ENCODE measurements at regions not wholly inside any gene's neighbourhood (a gene's known extent, or its start where the extent isn't known, plus 50 kb on each side); places are given as distances from the start of the nearest gene placed in this dataset.
A peak's percentile ranks its signal among the peaks of the same experiment; 100 is the strongest.

DNA sequence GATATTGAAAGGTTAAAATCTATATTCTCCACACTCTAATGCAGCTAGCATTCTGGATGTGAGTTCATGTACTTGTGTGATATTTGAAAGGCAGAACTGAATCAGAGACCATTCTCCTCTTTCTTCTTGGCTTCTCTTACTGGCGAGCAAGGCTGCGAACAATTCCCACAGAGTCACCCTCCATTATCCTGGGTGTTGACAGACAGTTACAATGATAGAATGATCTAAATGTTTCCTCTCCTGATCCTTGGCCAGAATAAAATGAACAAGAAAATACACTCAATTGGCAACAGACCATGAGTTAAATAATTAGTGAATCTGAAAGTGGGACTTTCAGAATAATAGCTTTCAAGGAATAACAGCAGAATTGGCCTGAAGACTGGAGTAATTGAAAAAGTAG, 342.8 kb downstream of the RAPGEF2 start:
- no peak for DNase-seq

DNA sequence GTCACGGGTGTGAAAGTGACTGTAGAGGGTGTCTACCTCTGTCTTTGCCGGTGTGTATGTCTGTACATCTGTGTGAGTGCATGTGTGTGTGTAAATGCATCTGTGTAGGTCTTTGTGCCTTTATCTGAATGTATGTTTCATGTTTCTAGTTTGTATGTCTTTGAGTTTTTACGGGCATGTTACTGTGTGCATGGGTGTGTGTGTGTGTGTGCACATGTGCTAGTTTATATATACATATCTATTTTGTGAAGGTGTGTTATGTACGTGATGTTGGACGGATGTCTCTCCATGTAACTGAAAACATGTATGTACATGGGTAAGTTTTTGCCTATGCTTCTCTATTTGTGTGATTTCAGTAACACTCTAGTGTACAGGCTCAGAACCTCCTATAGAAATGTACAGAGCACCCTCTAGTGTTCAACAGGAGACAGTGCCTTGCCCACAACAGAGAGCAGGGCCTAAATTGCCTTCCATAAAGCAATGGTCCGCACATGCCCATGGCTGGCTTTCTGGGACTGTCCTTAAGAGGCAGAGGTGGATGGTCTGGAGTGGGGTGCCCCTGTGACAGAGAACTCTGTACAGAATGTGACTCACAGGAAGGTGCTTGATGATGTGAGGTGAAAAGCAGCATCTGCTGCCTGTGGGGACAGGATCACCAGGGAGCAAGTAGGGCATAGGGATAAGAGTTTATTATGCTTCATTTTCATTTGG, 343.5 kb downstream of the RAPGEF2 start:
- DNase-seq = peak; percentile 52

DNA sequence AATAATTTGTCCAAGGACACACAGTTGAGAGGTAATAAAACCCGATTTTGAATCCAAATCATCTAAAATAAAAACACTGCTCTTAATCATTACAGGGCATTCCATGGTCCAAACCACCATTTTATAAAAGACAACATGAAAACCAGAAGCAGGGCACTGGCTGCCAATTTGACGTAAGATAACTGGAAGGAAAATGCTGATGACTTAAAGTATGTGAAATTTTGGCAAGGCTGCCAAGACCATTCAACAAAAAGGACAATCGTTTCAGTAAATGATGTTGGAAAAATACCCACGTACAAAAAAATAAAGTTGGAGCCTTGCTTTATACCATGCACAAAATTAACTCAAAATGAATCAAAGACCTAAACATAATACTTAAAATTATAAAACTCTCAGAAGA, 344.4 kb downstream of the RAPGEF2 start:
- DNase-seq = no peak

DNA sequence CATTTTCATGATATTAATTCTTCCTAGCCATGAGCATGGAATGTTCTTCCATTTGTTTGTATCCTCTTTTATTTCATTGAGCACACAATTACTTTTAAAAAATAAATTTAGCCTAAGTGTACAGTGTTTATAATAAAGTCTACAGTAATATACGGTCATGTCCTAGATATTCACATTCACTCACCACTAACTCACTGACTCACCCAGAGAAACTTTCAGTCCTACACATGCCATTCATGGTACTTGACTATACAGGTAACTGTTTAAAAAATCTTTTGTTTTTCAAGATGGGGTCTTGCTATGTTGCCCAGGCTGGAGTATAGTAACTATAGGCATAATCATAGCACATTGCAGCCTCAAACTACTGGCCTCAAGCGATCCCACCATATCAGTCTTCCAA, 348.1 kb downstream of the RAPGEF2 start:
- no peak for DNase-seq

DNA sequence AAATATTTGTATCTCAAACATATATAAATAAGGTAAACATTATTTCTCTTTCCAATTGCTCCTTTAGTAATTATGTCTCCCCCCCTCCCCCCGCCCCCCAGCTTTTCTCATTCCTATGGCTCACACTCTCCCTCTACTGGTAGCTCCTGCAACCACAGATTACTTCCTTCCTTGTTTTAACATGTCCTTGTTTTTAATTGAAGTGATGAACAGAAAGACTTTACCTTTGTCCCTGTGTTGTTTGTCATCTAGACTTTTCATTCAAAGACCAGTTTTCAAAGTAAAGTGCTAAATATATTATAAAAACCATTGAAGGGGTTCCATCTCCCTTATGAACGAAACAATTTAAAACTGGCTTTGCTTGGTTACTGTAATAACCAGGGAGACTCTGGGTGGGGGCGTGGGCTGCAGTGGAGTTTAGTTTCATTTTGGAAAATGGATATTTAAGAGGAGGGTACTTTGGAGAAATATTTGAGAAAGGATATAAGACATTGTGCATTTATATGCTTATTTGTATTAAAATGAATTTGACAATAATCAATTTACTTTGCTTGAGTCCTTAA, 352.9 kb downstream of the RAPGEF2 start:
- DNase-seq = no peak

DNA sequence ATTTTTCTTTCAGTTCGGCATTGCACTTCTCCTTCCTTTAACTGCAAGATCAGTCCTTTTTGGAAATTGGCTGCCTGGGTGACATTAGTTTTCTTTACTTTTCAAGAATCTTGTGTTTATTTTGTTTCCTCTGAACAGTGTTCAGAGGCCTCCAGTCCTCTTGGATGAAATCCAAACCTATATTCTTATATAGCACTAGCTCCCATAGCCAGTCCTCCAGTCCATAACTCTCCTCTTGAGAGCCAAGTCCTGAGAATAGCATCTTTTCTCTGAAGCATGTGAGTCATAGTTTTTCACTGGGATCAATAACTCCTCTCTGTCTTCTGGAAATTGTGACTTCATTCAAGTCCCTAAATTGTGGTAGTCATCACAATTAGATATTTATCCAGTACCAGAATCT, 357.5 kb downstream of the RAPGEF2 start:
- DNase-seq = no peak

DNA sequence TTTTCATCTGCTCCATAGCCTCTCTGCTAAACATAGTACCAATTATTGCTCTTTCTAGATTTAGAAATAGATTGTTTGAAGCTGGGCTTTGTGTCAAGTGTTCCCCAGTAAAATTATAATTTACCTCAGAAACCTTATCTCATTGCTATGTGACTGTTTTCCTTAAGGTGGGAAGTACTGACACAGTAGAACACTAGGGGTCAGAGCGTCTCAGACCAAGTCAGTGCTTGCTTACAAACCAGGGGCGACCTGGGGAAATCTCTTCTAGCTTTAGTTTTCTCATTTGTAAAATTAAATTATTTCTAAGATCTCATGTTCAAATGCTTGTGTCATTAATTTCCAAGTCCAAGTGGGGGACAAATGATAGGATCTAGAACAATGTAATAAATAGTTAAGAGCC, 360.4 kb downstream of the RAPGEF2 start:
- no peak for DNase-seq

DNA sequence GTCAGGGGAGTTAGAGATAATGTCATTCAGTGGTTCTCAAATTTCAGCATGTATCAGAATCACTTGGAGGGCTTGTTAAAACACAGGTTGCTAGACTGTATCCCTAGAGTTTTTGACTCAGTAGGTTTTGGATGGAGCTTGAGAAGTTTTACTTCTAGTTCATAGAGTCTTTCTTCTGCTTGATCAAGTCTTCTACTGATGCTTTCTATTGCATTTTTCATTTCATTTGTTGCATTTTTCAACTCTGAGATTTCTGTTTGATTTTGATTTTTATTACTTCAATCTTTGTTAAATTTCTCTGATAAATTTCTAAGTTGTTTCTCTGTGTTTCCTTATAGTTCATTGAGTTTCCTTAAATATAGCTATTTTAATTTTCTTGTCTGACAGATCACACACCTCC, 361.4 kb downstream of the RAPGEF2 start:
- DNase-seq = no peak

DNA sequence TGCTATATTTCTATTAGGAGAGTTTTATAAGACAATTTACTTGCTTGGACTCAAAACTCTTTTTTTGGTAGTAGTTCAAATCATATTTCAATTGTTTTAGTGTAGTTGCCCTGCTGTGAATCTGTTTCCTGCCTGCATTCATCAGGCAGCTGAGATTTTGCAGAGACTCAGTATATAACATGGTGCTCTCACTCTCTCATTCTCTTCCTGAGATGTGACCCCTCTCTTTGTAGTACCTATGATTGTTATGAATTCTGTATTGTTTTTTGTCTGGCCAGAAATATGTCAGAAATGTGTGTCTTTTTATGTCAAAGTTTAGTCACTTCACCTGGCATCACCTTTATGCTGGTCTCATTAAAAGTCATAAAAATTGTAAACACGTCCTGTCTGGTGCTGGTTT, 374.0 kb downstream of the RAPGEF2 start:
- DNase-seq = no peak

DNA sequence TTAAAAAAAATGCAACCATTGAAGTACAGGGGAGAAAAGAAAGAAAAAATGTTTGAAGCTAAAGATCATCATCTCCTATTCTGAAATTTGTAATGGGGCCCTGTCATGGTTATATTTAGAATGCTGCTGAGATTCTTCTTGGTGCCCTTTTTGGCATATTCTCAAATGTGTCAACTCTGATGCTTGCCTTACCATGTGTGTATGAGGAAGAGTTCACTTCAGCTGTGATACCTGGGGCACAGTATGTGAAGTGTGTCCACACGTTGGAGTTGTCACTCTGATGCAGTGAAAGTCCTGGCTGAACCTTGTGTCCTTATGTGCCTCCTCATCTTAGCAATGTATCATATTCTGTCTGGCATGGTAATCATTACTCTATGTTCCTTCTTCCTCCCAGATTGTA, 377.9 kb downstream of the RAPGEF2 start:
- no peak for DNase-seq

DNA sequence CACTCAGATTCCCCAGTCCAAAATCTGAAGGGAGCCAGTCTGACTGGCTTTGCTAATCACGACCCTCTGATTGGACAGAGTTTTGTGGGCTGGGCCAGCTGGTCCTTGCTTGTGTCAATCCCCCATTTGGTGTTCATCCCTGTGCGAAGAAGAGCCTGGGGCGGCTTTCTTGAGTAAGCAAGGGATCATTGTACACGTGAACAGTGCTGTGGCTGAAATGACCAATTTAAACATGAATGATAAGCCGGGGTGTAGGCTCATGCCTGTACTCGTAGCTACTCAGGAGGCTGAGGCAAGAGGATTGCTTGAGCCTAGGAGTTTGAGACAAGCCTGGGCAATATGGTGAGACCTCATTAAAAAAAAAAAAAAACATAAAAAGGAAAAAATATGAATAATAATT, 379.1 kb downstream of the RAPGEF2 start:
- no peak for DNase-seq

DNA sequence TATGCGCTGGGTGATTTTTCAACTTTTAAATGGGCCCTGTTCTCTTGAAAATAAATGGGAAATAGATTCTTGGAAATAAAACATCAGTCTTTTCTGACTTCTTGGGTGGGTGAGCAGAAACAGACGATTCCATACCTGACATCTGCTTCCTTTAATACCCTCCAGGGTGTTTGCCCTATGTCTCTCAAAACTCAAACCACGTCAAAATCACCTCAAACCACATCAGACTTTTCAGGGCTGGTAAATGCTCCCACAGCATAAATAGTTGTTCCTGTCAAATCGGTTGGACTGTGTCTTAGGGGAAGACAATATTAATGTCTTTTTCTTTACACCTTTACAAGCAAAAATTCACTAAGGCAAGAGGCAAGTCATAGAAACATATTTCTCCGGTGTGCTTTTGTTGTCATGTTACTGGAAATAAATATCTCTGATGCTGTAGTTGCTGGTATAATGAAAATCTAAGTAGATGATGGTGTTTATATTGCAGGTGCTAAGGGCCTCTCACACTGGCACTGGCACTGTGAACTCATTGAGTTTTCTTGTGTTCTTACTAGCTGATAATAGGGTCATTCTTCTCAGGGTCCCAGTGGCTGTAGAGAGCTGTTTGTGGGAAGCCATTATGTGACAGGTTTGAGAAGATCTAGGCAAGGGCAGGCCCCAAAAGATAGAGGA, 380.4 kb downstream of the RAPGEF2 start:
- no peak for DNase-seq

DNA sequence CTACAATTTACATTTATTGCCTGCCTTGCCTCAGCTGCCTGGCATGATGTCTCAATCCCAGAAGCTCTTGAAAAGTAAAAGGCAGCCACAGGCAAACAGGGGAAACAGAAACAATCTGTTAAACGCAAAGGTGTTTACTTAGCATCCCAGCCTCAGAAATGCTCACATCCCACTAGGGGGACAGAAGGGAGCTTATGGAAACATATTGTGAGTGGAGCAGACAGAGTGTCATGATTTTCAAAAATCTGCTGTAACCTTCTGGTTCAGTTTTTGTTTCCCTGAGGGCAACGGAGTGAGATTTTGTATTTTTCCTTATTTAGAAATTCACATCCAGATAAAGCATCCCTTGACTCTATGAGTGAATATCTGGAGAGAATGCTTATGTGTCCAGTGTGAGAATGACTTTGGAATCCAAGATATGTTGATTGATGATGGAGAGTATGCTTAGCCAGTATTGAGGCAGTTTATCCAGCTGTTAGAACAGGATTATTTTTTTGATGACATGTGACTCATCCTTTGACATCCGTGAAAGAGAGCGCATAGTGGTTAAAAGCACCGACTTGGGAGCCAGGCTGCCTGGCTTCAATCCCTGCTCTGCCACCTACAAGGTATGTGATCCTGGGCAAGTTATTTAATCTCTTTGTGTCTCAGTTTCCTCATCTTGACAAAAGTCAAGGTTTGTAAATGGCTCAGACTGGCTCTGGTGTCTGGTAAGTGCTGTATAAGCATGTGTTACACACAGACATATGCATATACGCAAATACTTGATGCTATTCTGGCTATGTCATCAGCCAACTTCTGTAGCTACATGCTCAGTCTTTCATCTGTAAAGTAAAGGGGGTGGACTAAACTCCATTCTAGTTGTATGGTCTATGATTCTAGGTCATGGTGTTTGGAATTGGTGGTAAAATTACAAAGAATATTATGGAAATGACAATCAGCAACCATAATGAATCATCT, 381.2 kb downstream of the RAPGEF2 start:
- DNase-seq = no peak

DNA sequence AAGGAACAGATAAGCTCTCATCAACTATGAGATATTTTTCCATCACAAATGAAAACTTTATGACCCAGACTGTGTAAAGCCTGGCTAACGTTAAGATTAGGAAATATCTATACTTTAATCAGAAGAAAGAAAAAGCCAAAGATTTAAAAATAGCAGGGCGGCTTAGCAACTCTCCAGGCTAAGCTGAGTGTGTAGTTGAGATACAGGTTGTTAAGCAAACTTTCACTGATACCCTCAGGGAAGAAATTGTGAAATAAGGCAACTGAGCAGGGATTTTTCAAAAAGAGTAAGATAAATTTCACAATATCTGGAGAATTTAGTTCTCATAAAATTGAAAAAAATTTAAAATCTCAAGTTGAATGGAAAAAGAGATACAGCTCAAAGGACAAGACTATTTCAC, 382.0 kb downstream of the RAPGEF2 start:
- DNase-seq = no peak

DNA sequence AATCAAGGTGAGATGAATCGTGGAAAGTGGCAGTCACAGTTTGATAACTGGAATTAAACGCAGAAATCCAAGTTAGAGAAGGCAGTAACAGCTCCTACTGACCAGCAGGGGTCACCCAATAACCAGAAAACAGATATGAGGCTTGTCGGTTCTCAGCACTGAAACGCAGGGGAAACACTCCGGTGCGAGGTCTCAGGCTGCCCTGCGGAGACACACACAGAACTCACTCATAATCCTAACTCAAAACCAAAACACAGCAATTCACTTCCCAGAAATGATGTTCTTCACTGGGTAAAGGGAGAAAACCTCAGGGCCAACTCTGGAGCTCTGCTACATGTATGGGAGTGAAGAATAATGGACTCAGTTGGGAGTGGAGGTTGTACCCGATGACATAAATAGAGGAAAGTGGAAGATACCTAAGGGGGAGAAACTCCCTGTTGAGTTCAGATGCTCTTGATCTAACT, 384.4 kb downstream of the RAPGEF2 start:
- DNase-seq = peak; percentile 54

DNA sequence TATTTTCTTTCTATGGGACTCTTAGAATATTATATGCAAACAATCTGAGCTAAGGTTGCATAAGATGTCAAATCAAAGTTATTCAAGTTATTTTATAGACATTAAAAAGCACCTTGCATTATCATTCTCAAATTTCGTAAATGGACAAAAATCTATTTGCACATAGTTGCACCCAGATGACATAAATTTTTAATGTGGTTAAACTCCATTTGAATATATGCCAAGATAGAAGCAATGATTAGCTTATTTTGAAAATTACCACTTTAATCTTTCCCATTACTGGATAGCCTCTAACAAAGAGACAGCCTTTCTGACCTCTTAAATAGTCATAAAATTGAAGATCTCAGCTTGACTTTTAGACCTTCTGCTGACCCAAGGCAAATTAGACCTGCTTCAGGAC, 386.8 kb downstream of the RAPGEF2 start:
- no peak for DNase-seq

DNA sequence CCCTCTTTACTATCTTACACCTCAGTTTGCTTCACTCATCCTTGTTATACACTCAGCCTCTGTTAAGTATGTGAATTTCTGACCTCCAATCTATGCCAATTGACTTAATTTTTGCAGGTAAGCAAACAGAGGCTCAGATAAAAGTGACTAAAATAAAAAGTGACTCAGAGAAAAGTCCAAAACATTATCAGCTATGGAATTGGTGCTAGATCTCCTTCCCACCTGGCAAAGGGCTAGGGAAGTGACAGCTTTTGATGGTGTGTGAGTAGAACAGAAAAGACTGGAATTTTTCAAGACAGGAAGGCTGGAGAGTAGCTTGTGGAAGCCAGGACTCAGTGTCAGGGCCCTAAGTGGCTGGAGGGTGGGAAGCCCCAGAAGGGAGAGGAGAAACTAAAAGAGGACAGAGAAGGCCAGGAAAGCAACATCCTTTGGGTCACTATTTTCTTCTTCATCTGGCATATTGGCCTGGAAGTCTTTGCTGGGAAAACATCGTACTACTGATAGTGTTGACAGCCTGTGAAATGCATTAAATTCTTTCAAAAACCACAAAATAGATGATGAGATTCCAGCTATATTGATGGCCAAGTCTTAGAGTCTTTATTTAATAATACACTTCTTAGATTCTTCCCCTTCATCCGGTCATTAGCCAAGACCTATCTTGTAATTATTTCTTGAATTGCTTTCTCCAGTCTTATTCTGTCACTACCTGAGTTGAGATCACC, 392.8 kb downstream of the RAPGEF2 start:
- DNase-seq = no peak

DNA sequence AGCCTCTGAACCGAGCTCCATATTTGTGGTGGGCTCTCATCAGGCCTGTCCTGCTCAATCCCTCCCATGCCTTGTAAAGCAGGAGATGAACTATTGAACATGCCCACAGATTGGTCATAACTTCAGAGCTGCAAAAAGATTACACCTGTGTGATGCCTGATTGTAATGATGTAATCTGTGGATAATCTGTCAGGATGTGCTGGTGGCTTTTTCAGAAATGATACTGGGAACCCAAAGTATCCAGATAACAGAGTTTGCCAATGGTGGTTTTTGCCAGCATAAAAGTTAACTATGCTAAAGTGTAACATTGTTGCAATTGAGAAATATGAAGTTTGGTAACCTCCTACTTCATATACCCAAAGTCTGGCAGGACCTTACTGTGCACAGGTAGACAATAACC, 393.4 kb downstream of the RAPGEF2 start:
- DNase-seq = no peak

DNA sequence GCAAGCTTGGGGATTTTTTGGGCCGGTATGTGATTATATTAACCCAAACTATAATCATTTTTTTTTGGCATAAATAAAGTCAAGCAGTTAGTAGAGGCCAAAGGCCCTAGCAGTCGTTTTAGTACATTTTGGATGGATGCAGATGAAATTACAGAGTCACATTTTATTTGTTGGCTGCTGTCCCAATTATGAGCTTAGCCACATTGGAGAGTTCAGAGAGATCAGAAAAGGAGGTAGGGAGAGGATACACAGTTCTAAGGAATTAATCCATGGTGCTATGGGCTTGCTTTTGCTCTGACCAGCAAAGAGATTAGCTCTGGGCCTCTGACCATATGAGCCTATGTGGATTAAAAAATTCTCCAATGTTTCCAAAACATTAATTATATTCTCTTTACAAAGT, 395.1 kb downstream of the RAPGEF2 start:
- no peak for DNase-seq

DNA sequence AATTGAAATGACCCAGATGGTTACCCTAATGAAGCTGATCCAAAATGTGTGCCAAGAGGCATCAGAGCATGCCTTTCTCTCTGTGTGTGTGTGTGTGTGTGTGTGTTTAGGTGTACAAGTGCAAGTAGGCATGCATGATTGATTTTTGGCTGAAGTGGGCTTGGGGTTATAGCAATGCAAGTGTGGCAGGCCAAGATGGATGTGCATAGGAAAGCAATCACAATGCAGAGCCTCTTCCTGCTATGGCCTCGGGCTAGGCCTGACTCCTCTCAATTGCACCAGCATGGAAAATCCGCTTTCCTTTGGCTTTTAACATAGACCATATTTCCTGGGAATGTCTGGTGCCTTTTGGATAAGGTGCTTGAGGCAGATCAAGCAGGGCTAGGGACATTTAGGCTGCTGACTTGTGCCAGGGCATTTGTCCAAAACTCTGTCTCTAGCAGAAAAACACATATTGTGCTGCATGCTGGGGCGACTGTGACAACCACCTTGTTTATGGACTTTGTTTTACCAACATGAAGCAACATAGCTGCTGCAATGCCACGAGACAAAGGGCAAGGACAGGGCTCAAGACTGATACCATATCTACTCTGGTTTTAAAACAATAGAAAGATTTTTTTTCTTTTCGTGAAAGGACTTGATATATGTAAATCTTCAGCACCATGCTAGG, 395.7 kb downstream of the RAPGEF2 start:
- DNase-seq = no peak

DNA sequence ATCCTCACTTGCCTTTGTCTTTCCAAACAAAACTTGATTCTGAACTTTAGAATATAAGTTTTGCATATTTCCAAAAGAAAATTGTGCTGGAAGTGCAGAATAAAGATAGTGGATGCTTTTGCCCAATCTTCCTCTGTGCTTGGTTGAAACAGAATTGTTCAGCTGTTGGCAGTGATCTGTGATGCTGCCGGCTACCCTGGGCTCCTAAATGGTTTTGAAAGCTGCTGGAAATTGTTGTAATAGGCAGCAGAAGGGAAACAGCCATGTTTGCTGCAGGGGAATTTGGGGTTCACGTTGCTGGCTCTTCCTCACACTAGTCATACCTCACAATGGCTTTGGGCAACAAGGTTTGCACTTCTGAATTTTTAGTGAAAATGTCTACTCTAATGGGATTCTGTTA, 398.0 kb downstream of the RAPGEF2 start:
- no peak for DNase-seq
